Activated CD4-positive, alpha-beta T cell treated with anti-CD3 and anti-CD28 coated beads for 1 hour (primary cell): ENCODE measurements at regions not wholly inside any gene's neighbourhood (a gene's known extent, or its start where the extent isn't known, plus 50 kb on each side); places are given as distances from the start of the nearest gene placed in this dataset.
A peak's percentile ranks its signal among the peaks of the same experiment; 100 is the strongest.
"Not testable (repeated sequence)": the region's sequence is repeated elsewhere in the genome, so short reads cannot be mapped to it uniquely, and the experiment has no call there.

ENCODE experiments used
- DNase-seq: peaks from one replicate; pipeline ENCODE4 v3.0.0-alpha.2; 2020

GRCh38 chr1:245019910-245020486, 134.8 kb upstream of the KIF26B start:
- no peak for DNase-seq

GRCh38 chr1:245016700-245017099, 138.1 kb upstream of the KIF26B start:
- DNase-seq, result no peak

- DNase-seq, result no peak
These were observed 139.8 kb upstream of the KIF26B start for GRCh38 chr1:245015031-245015430.

GRCh38 chr1:245014247-245015029, 140.3 kb upstream of the KIF26B start:
- DNase-seq, result no peak

GRCh38 chr1:245010018-245010614, 144.7 kb upstream of the KIF26B start:
- DNase-seq, result no peak

GRCh38 chr1:245008761-245009160, 144.4 kb upstream of the HNRNPU start:
- DNase-seq, result no peak

GRCh38 chr1:245007852-245008251, 143.5 kb upstream of the HNRNPU start:
- no peak for DNase-seq

- no peak for DNase-seq
These were observed 138.9 kb upstream of the HNRNPU start for GRCh38 chr1:245003246-245003645.

GRCh38 chr1:245001252-245001651, 136.9 kb upstream of the HNRNPU start:
- no peak for DNase-seq

GRCh38 chr1:245000872-245001188, 136.5 kb upstream of the HNRNPU start:
- no peak for DNase-seq

GRCh38 chr1:244999644-245000043, 135.3 kb upstream of the HNRNPU start:
- not testable (repeated sequence) for DNase-seq

- no peak for DNase-seq
These were observed 134.5 kb upstream of the HNRNPU start for GRCh38 chr1:244998717-244999346.

- DNase-seq, result no peak
These were observed 131.5 kb upstream of the HNRNPU start for GRCh38 chr1:244995602-244996400.

- no peak for DNase-seq
These were observed 128.5 kb upstream of the HNRNPU start for GRCh38 chr1:244992833-244993232.

GRCh38 chr1:244989813-244990212, 125.5 kb upstream of the HNRNPU start:
- no peak for DNase-seq

GRCh38 chr1:244988521-244988920, 124.2 kb upstream of the HNRNPU start:
- no peak for DNase-seq

GRCh38 chr1:244980605-244981004, 116.3 kb upstream of the HNRNPU start:
- no peak for DNase-seq

- no peak for DNase-seq
These were observed 110.2 kb upstream of the HNRNPU start for GRCh38 chr1:244974550-244974949.

GRCh38 chr1:244974106-244974505, 109.8 kb upstream of the HNRNPU start:
- DNase-seq, result no peak

- DNase-seq, result no peak
These were observed 107.3 kb upstream of the HNRNPU start for GRCh38 chr1:244971552-244972216.

GRCh38 chr1:244970744-244971551, 106.6 kb upstream of the HNRNPU start:
- peak; percentile 88 for DNase-seq
